HG03066 (cell line): ENCODE measurements at regions not wholly inside any gene's neighbourhood (a gene's known extent, or its start where the extent isn't known, plus 50 kb on each side); places are given as distances from the start of the nearest gene placed in this dataset.

ENCODE experiments used
- ATAC-seq: cut with Tn5 transposase; IDR thresholded peaks from one replicate; pipeline ENCODE4 v1.9.1; 2021; ENCODE audit warnings: low read depth; ENCODE audit not compliant: unreplicated experiment

DNA sequence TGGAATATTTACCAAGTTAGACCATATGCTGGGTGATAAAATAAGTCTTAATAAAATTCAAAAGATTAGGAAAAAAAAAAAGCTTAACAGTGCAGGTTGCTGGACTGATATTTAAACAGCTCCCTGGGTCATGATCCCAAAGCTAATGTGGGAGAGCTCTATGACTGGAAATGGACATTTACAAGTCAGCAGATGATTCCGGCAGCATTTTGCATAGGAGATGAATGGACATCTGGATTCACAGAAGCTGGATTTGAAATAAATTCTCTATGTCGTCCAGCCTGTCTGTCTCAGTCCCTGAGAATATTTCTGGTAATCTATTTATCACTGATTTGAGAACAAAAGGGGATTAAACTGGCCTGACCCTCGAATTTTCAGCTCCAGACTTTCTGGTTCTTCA lies 52.3 kb upstream of the KLHL25 start:
- no peak for ATAC-seq

DNA sequence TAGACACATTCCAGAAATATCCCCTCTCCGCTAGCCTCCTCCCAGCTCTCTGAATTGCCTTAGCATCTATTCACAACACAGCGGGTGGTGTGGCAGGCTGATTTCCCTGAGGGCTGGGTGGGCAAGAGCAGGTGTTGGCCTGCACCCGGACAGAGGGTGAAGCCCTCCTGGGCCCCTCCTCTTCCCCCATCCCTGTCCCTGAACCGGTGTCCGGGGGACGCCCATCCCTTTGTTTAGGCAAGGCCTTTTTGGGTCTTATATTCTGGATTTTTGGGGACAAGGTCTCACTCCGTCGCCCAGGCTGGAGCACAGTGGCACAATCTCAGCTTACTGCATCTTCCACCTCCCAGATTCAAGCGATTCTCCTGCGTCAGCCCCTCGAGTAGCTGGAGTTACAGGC lies 55.2 kb upstream of the KLHL25 start:
- ATAC-seq, result no peak

- no peak for ATAC-seq
These were observed 58.2 kb upstream of the KLHL25 start for GRCh38 chr15:85852969-85853368.

DNA sequence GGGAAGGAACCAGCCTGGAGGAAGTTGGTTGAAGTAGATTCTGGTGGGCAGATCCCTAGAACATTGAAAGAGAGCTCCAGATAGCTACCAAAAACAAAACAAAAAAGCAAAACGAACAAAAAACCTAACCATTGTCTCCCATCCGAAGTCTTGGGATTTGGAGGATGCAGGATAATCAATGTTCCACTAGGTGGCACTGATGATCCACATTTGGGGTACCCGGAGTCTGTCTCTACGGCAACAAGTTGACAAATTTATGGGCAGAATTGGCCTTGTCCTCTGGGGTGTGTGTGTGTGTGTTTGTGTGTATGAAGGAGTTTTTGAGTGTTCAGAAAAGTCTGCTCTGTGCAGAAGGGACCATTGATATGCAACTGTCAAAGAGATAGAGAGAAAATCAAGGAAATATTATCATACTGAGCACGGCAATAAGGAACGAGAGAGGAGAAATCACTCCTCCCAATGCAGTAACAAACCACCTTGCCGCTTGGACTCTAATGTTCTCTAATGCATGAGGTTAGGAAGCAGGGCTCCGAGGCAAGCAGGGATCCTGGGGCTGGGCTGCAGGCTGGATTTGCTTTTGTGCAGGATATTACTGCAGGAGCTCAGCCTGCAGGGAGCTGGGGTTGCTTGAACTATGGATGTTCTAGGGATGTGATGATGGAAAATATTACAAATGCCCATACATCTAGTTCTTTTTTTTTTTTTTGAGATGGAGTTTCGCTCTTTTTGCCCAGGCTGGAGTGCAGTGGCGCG lies 59.8 kb upstream of the KLHL25 start:
- ATAC-seq, result peak; percentile 72

- ATAC-seq, result peak; percentile 81
These were observed 64.1 kb upstream of the KLHL25 start for GRCh38 chr15:85858586-85859375.

DNA sequence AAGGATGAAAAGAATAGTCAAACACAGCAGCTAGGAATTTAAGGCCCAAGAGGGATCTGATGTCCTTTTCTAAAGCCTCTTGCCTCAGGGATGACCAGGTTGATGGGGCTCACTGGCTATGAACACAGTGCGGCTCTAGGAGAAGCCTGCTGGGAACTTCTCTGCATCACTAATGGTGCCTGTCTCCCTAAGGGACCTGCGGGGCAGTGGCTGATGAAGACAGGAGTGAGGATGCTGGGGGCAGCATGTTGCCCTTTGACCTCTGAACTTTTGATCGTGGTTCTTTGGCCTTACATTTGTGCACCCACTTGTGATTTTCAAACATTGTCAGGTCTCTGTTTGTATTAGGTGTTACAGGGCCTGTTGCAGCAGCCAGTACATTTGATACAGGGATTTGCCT lies 64.9 kb upstream of the KLHL25 start:
- ATAC-seq, result no peak

GRCh38 chr15:85860394-85861161 lies 65.9 kb upstream of the KLHL25 start:
- ATAC-seq, result no peak

GRCh38 chr15:85865070-85865684 lies 70.5 kb upstream of the KLHL25 start:
- ATAC-seq, result no peak

DNA sequence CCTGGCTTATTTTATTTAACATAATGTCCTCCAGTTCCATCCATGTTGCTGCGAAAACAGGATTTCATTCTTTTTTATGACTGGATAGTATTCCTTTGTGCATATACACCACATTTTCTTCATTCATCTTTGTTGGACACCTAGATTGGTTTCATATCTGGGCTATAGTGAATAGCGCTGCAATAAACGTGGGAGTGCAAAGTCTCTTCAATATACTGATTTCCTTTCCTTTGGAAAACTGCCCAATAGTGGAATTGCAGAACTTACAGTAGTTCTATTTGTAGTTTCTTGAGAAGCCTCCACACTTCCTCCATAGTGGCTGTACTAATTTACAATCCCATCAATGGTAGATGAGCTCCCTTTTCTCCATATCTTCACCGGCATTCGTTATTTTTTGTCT lies 72.5 kb upstream of the KLHL25 start:
- ATAC-seq, result no peak

GRCh38 chr15:85869124-85869523 lies 74.4 kb upstream of the KLHL25 start:
- no peak for ATAC-seq

DNA sequence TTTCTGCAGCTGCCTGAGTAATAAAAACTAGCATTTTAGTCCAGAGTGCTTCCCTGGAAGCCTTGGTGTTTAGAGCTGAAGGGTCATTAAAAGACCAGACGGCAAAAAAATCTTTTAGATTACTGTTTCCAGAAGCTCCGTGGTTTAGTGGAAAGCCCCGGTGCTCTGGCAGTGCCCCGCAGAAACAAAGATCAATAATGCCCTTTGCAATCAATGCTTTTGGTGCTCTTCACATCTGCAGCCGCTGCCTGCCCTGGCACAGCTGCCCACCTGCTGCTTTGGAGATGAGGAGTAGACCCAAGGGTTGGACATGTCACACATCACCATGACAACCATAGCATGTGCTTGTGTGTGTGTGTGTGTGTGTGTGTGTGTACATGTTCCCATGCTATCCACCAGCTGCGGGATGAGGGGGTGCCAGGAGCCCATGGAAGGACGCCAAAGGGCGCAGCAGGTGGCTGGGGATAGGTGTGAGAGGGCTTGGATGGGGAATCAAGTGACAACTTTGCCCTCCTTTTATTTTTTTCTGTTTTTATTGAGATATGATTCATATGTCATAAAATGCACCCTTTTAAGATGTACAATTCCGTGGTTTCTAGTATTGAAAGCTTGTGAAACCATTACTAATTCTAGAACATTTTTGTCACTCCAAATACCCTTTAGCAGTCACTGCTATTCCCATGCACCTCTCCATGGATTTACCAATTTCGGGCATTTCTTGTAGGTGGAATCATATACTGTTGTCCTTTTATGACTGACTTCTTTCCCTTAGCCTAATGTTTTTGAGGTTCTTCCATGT lies 75.7 kb upstream of the KLHL25 start:
- no peak for ATAC-seq

DNA sequence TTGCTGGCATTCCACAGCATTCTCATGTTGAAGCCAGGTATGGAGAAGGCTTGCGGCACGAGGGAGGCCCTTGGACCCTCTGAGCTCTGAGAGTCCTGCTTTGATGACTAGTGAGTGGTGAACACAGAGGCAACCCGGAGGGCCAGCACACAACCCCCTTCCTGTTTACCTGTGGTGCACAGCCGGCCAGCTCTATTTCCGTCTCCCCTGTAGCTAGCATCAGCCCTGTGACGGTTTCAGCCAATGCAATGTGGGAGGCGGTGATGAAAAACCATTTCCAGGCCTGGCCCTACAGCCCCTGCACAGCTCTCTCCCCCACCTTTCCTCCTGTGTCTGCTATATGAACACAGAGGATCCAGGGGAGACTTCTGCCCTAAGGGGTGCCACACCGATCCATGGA lies 76.8 kb upstream of the KLHL25 start:
- no peak for ATAC-seq

DNA sequence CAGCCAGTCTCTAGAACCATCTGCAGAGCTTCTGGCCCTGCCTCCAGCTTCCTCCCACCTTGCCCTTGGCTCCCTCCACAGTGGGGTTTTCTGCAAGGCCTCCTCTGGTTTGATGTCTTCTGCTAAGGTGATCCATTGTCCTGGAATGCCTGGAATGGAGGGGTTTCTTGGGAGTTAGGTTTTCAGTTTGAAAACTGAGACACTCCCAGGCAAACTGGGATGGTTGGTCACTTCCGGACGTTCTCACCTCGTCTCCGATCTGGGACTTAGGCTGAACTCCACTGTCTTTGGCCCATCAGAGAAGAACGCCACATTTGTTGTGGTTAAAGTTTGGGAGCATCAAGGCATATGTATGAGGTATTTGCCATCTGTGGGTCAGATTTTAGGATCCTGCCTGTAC lies 77.4 kb upstream of the KLHL25 start:
- no peak for ATAC-seq

DNA sequence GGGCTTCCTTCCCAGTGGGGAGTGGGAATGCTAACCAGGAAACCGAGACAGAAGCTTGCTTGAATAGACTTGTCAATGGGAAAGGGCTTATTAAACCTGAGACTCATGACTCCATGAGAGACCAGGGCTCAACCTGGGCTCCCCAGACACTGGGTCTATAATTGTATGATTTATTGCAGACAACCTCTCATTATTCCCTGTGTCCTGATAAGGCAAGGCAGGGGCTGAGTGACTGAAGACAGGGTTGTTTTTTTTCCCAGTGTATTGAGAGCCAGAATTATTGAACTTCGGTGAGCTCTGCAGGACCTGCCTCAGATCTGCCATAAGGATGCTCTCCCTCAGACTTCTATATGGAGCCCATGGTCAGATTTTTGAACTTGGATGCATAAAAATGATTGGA lies 79.5 kb upstream of the KLHL25 start:
- no peak for ATAC-seq

GRCh38 chr15:85875756-85876155 lies 81.0 kb upstream of the KLHL25 start:
- no peak for ATAC-seq

- ATAC-seq, result no peak
These were observed 84.1 kb upstream of the KLHL25 start for GRCh38 chr15:85878828-85879225.

DNA sequence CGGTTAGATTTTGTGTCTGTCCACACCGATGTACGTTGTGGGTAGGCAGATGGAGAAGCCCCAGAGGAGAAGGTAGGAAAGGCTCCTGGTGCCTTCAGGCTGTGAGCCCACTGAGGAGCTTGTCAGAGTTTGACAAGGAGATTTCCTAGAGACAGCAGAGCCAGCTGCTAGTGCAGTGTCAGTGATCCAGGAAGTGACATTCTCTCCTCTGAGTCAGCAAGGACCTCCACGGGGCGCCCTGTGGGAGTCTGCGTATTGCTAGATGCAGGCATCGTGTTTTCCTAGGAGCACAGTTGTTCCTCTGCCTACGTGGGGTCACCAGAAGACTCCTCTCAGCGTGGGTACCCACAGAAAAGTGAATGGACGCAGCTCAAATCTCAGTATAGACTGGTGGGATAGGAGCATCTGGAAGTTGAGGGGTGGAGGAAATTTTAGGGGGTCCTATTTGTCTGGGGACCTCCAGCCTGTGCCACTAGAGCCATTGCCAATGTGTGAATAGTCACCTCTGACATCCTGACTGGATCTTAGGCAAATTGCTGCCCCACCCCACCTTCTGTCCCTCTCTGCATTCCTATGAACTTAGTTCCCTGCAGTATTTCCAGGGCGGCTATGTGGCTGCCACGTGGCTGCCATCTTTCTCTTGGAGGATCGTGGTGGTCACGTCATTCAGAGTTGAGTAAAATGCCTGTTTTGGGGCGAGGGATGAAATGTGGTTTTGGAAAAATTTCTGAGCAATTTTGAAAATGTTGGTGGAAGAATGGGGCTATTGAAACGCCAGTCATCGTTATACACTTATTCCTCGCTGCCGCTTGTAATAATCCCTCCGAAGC lies 84.8 kb upstream of the KLHL25 start:
- no peak for ATAC-seq

DNA sequence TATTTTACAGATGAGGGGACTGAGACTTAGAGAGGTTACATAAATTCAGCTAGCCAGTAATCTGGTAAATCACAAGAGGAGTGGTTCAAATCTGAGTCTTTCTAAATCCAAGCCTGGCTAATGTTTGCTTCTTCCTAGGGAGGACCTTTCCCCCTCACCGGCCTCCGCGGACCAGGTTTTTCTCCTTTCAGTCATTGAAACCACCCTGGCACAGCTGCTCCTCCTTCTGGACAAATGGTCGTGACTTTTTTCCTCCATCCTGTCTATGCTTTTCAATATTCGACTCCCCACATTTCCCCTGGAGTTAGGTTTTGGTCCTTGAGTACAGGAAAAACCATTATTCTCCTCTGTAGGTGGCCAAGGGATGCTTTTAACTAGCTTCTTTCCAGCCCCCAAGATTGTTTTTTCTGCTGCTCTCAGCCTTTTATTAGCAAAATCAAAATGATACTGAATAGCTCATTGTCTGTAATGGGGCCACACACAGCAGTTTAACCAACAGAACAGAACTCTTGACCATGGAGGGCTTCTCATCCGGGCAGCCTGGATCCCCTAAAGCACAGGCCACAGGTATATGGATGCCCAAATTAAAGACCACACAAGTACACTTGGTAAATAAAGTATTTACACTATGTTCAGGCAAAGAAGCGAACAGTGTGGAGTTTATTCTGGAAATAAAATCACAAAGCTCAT lies 85.9 kb upstream of the KLHL25 start:
- no peak for ATAC-seq

DNA sequence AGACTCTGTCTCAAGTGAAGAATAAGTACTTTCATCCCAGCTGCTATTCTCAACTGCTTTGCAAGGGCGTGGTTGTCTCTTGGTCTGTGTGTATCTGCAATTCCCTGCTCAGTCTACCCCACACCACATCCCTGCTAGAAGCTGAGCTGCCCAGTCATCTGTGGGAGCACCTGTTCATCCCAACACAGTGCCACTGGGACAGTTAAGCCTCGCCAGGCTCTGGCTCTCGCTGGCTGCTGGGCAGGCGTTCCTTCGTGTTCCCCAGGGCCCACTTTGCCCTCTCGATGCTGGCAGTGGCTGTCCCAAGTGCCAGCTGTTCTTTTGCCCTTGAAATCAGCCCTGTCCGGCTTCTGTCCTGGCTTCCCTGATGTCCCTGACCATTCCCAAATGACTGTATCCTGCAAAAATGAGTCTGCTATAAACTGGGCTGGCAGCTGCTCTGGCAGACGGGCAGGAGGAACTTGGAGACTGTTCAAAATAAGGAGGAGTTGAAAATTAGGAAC lies 91.6 kb upstream of the KLHL25 start:
- ATAC-seq, result no peak
